ENCODE measurements at regions not wholly inside any gene's neighbourhood (a gene's known extent, or its start where the extent isn't known, plus 50 kb on each side); places are given as distances from the start of the nearest gene placed in this dataset.

- no peak for TF ChIP-seq EZH2phosphoT487 (IDR thresholded peaks at IDR 0.05; ENCODE audit: borderline replicate concordance, low read length)
- TF ChIP-seq CTCF (conservative IDR thresholded peaks at IDR 0.05; ENCODE audit: low read depth, low read length): no peak
- TF ChIP-seq EZH2 (IDR thresholded peaks at IDR 0.05; ENCODE audit: low read length, unreplicated experiment): no peak
Observed at GRCh38 chr10:4658777-4659176, 167.2 kb upstream of the AKR1E2 start.

All from PC-3 (cell line).